ENCODE measurements at regions not wholly inside any gene's neighbourhood (a gene's known extent, or its start where the extent isn't known, plus 50 kb on each side); places are given as distances from the start of the nearest gene placed in this dataset.

- TF ChIP-seq TBL1XR1 (IDR thresholded peaks at IDR 0.05; ENCODE audit: low read depth, low read length) (no peak), BMI1 (IDR thresholded peaks at IDR 0.05; ENCODE audit: borderline replicate concordance) (no peak), BACH1 (IDR thresholded peaks at IDR 0.05; ENCODE audit: borderline replicate concordance) (no peak), ESRRA (IDR thresholded peaks at IDR 0.05; ENCODE audit: low read length) (no peak), RBBP5 (conservative IDR thresholded peaks at IDR 0.05) (no peak), SMAD5 (IDR thresholded peaks at IDR 0.05; ENCODE audit: low read depth) (no peak), EGR1 (IDR thresholded peaks at IDR 0.05; ENCODE audit: borderline replicate concordance in 1 of 2, low read depth in 2 of 2, low read length in 2 of 2) (no peak), RCOR1 (conservative IDR thresholded peaks at IDR 0.05; ENCODE audit: low read depth, low read length) (no peak), SMC3 (IDR thresholded peaks at IDR 0.05; ENCODE audit: borderline replicate concordance, low read length) (no peak), RB1 (IDR thresholded peaks at IDR 0.05; ENCODE audit: borderline replicate concordance) (no peak), FOXK2 (IDR thresholded peaks at IDR 0.05) (no peak)
- TF ChIP-seq, protein P1, sequence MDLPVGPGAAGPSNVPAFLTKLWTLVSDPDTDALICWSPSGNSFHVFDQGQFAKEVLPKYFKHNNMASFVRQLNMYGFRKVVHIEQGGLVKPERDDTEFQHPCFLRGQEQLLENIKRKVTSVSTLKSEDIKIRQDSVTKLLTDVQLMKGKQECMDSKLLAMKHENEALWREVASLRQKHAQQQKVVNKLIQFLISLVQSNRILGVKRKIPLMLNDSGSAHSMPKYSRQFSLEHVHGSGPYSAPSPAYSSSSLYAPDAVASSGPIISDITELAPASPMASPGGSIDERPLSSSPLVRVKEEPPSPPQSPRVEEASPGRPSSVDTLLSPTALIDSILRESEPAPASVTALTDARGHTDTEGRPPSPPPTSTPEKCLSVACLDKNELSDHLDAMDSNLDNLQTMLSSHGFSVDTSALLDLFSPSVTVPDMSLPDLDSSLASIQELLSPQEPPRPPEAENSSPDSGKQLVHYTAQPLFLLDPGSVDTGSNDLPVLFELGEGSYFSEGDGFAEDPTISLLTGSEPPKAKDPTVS (IDR thresholded peaks at IDR 0.05; ENCODE audit: low read depth, low read length): no peak
Measured at GRCh38 chr10:58086144-58086762, 181.4 kb downstream of the IPMK start (continued).

DNA sequence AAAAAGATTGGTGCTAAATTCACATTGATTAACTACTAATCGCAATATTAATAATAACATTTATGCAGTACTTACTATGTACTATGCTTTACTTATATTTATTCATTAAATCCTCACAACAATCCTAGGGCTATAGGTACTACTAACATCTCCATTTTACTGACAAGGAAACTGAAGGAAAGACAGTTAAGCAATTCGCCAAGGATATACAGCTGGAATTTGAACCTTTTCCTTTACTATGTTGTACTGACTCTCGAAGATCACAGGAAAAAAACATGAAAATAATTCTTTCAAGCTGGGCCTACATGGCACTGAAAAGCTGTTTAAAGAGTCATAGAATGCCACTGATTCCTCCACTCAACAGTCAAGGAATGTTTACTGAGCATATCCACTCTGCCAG, 185.4 kb downstream of the IPMK start:
- Histone ChIP-seq H3K27me3 (replicated peaks in 1 of 2; ENCODE audit: control insufficient read depth in 2 of 2, insufficient read depth in 2 of 2, low read length in 1 of 2) (no peaks in the 10 kb centered on the region), H3K4me1 (ENCODE audit: control insufficient read depth, insufficient read depth, low read length) (no peaks in the 10 kb centered on the region), H4K20me1 (ENCODE audit: control insufficient read depth, insufficient read depth) (no peaks in the 10 kb centered on the region), H3K27ac (ENCODE audit: control insufficient read depth, insufficient read depth) (no peak overlapping the region), H3K36me3 (ENCODE audit: control insufficient read depth in 2 of 2, insufficient read depth in 2 of 2, low read length in 1 of 2) (no peaks in the 10 kb centered on the region), H3K4me3 (no peak overlapping the region), H3K79me2 (ENCODE audit: control insufficient read depth, insufficient read depth, low read length) (no peaks in the 10 kb centered on the region), H3K9me3 (replicated peaks; ENCODE audit: control insufficient read depth, insufficient read depth, low read length) (no peaks in the 10 kb centered on the region), H2AFZ (ENCODE audit: control insufficient read depth, low read depth, low read length) (no peak overlapping the region), H3K9ac (ENCODE audit: control insufficient read depth, insufficient read depth, low read length) (no peak overlapping the region), H3K4me2 (ENCODE audit: control insufficient read depth, insufficient read depth) (no peak overlapping the region)
- intact Hi-C loops (cut with micrococcal nuclease; ENCODE audit: unreplicated experiment) (no loop called here), in situ Hi-C loops (cut with MboI) (no loop called here)
- no peak for DNase-seq (ENCODE audit: low read depth, low spot score)
- ChIA-PET POLR2A (no interaction called here), RAD21 (ENCODE audit: unreplicated experiment) (no interaction called here), CTCF (no interaction called here), SMC1A (ENCODE audit: uncharacterized antibody, unreplicated experiment) (interaction anchor here (1.3 kb wide), 1 partner anchor 9 kb away, joined by 3 read pairs; no protein-coding TSS in a partner anchor)
- WGBS (ENCODE audit: insufficient coverage, insufficient replicate concordance, low lambda C conversion rate, missing lambda C conversion rate): 30% methylated on average over 3 of the region's 3 CpGs
- FAIRE-seq: no peak
- no peak for ATAC-seq
- BruUV-seq (replicated peaks): no TSS peak
- TF ChIP-seq PAX8 (IDR thresholded peaks at IDR 0.05) (no peak), FOS (IDR thresholded peaks at IDR 0.05; ENCODE audit: borderline replicate concordance, extremely low read depth, insufficient read length) (no peak), EED (IDR thresholded peaks at IDR 0.05; ENCODE audit: low read depth) (no peak), MLLT1 (IDR thresholded peaks at IDR 0.05) (no peak), ZSCAN29 (IDR thresholded peaks at IDR 0.05) (no peak), HDGF (IDR thresholded peaks at IDR 0.05) (no peak), ETV6 (conservative IDR thresholded peaks at IDR 0.05 in 1 of 2, IDR thresholded peaks at IDR 0.05 in 1 of 2; ENCODE audit: borderline replicate concordance in 1 of 2, low read depth in 1 of 2) (no peak)
- TF ChIP-seq, protein P2, sequence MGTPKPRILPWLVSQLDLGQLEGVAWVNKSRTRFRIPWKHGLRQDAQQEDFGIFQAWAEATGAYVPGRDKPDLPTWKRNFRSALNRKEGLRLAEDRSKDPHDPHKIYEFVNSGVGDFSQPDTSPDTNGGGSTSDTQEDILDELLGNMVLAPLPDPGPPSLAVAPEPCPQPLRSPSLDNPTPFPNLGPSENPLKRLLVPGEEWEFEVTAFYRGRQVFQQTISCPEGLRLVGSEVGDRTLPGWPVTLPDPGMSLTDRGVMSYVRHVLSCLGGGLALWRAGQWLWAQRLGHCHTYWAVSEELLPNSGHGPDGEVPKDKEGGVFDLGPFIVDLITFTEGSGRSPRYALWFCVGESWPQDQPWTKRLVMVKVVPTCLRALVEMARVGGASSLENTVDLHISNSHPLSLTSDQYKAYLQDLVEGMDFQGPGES (IDR thresholded peaks at IDR 0.05): no peak
- TF ChIP-seq, protein P3, sequence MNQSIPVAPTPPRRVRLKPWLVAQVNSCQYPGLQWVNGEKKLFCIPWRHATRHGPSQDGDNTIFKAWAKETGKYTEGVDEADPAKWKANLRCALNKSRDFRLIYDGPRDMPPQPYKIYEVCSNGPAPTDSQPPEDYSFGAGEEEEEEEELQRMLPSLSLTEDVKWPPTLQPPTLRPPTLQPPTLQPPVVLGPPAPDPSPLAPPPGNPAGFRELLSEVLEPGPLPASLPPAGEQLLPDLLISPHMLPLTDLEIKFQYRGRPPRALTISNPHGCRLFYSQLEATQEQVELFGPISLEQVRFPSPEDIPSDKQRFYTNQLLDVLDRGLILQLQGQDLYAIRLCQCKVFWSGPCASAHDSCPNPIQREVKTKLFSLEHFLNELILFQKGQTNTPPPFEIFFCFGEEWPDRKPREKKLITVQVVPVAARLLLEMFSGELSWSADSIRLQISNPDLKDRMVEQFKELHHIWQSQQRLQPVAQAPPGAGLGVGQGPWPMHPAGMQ (IDR thresholded peaks at IDR 0.05; ENCODE audit: borderline replicate concordance): no peak

Data from GM12878 (cell line).